ENCODE measurements at regions not wholly inside any gene's neighbourhood (a gene's known extent, or its start where the extent isn't known, plus 50 kb on each side); places are given as distances from the start of the nearest gene placed in this dataset.
A peak's percentile ranks its signal among the peaks of the same experiment; 100 is the strongest.
"Not testable (repeated sequence)": the region's sequence is repeated elsewhere in the genome, so short reads cannot be mapped to it uniquely, and the experiment has no call there.

GRCh38 chr5:74534397-74535129 is 106.0 kb downstream of the ENC1 start:
- DNase-seq: no peak

GRCh38 chr5:74530326-74531050 is 110.0 kb downstream of the ENC1 start:
- DNase-seq: no peak

- no peak for DNase-seq
These were observed 111.4 kb downstream of the ENC1 start for GRCh38 chr5:74529101-74529500.

GRCh38 chr5:74526111-74526510 is 114.4 kb downstream of the ENC1 start:
- no peak for DNase-seq

- DNase-seq: not testable (repeated sequence)
These were observed 115.8 kb downstream of the ENC1 start for GRCh38 chr5:74524767-74525166.

- DNase-seq: not testable (repeated sequence)
These were observed 116.8 kb downstream of the ENC1 start for GRCh38 chr5:74523698-74524097.

- not testable (repeated sequence) for DNase-seq
These were observed 117.7 kb downstream of the ENC1 start for GRCh38 chr5:74522838-74523237.

DNA sequence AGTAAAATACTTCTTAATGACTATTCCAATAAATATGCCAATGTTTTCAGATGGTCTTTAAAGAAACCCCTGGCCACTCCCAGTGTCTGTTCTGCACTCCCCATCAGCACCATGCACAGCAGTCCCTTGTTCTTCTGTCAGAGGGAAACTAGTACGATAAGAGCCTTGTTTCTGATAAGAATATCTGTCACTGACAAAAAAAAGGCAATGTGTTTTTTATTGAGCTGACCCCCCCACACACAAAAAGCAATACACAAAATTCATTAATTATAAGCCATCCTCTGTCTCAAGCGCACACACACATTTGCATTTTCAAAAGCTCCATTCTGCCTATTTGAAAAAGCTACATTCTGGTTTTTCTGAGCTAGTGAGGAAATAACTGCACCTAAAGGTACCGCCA is 119.1 kb downstream of the ENC1 start:
- DNase-seq: no peak

GRCh38 chr5:74519679-74520078 is 120.8 kb downstream of the ENC1 start:
- DNase-seq: no peak

- DNase-seq: no peak
These were observed 121.4 kb downstream of the ENC1 start for GRCh38 chr5:74519161-74519571.

GRCh38 chr5:74517700-74518099 is 122.8 kb downstream of the ENC1 start:
- DNase-seq: no peak

GRCh38 chr5:74516211-74516636 is 124.3 kb downstream of the ENC1 start:
- no peak for DNase-seq

GRCh38 chr5:74514888-74515551 is 125.5 kb downstream of the ENC1 start:
- no peak for DNase-seq

DNA sequence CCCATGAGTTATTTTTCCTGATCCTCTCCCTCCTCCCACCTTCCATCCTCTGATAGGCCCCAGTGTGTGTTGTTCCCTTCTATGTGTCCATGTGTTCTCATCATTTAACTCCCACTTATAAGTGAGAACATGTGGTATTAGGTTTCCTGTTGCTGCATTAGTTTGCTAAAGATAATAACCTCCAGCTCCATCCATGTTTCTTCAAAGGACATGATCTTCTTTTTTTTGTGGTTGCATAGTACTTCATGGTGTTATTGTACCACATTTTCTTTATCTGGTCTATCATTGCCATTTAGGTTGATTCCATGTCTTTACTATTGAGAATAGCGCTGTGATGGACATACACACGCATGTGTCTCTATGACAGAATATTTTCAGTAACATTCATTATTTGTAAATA is 128.8 kb downstream of the ENC1 start:
- DNase-seq: not testable (repeated sequence)

GRCh38 chr5:74510476-74511075 is 130.0 kb downstream of the ENC1 start:
- no peak for DNase-seq

DNA sequence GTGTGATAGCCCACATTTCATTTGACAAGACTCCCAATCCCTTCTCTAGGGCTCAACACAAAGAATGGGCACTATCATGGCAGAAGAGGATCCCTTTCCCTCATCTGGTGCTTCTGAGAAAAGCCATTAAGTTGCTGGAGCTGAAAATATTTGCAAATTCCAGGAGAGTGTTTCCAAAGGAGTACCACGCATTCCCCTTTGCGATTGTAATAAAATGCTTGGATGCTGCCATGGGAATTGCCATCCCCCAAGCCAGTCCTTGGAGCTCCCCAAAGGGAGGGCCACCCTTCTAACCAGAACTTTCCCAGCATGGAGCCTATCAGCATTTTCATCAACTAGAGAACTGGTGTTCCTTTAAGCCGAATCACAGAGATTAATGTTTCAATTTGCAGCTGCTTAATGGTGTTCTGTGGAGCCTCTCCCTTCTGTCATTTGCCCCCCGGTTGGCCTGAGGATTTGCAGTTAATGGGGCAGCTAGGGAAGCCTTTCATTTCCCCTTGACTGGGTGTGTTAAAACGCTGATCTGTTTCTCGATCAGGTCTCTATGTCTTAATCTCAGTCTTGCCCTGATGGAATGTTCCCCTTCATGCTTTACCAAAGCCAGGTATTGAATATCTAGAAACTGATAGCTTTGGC is 133.0 kb downstream of the ENC1 start:
- DNase-seq: peak; percentile 46

GRCh38 chr5:74506119-74506518 is 134.4 kb downstream of the ENC1 start:
- no peak for DNase-seq

DNA sequence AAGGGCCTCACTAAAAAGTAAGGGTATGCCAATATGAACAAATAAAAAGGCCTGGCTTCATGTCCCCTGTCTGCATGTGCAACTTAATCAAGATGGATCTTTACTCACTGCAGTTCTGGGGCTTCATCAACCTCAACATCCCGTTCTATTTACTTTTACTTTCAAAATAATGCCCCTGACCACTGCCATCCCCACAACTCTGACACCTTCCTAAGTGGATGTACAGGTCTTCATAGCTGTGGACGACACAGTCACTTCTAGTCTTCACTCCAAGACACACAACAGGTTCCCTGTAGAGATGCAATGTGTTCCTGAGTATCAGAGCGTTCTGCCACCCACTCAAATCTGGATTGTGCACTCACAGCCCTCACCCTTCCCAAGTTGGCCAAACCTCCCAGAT is 136.1 kb downstream of the ENC1 start:
- DNase-seq: no peak

DNA sequence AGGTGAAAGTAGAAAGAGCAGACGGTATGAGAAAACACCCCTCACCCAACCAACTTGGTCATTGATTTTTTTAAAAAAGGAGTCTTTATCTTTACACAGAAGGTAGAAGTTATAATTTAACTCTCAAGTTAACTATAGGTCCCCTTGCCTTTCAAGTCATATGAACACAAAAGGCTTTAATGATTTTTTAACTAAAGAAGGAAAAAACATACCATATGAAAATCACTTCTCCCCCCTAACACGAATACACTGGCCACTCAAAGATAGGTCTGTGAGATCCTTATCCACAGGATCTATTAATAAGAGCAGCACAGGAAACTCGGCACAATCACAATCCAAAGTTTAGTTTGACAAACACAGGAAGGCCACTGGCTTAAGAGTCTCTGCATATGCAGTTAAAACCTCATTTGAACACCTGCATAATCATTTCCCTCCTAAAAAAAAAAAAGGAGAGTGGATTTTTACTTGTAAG is 138.0 kb downstream of the ENC1 start:
- DNase-seq: no peak

DNA sequence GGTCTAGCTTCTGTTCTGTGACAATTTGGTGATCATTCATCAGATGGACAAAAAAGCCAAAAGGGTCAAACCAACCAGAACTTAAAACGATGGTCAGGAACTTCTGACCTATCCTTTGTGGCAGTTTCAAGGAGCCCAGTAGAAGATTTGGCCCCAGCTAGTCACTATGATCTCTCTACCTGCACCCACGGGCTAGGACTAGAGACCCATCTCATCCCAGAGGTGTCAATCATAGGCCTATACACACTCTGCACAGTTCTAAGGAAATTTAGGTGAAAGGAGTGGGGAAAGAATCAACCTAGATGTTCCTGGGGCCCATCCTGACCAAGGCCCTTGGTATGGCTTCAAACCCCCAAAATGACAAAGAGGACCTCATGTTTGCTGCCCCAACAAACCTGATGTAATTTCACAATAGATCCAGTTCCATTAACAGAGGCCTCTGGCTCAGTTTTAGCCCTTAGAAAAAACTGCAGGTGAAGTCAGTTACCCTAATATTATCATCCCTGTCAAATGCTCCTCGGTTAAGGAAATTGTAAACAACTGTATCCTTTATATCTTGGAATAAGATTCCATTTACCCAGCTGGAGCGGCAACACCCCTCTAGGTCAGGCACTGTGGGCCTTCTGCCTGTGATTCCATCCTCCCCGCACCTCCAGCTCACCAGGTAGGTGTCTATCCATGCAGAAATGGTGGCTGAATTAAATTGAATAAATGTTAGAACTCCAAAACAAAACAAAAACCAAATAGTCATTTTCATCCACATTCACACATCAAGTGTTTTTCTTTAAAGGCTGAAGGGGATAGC is 138.7 kb downstream of the ENC1 start:
- no peak for DNase-seq

All from left kidney (tissue), 1 donor.